NT2/D1 (cell line): ENCODE measurements at regions not wholly inside any gene's neighbourhood (a gene's known extent, or its start where the extent isn't known, plus 50 kb on each side); places are given as distances from the start of the nearest gene placed in this dataset.

Source experiments
- SUZ12 ChIP-seq: IDR thresholded peaks from 2 replicates; pipeline ENCODE4 v1.6.1; 2011; ENCODE audit not compliant: insufficient read length, insufficient read depth; ENCODE audit errors: extremely low read depth
- ZNF274 ChIP-seq: IDR thresholded peaks from 2 replicates; pipeline ENCODE4 v1.6.1; 2011; ENCODE audit warnings: mild to moderate bottlenecking, low read depth, low read length

DNA sequence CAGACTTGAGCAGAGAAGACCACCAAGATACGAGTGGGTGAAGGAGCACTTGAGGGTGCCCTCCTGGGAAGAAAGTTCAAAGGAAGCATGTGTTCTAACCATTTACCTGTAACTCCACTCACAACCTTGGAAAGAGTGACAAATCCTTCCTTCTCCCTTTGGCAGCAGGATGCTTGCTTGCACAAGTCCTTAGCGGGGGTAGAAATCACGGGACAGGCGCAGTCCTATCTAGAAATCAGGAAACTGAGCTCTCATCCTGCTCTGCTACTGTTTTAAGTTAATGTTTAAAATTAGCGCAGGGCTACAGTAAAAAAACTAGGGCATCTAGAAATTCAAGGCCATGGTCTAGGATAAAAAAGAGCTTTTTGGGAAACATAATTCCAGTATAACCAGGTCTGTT is 100.9 kb upstream of the PTPRM start:
- TF ChIP-seq ZNF274: no peak
- no peak for TF ChIP-seq SUZ12
